ENCODE measurements at regions not wholly inside any gene's neighbourhood (a gene's known extent, or its start where the extent isn't known, plus 50 kb on each side); places are given as distances from the start of the nearest gene placed in this dataset.

DNA sequence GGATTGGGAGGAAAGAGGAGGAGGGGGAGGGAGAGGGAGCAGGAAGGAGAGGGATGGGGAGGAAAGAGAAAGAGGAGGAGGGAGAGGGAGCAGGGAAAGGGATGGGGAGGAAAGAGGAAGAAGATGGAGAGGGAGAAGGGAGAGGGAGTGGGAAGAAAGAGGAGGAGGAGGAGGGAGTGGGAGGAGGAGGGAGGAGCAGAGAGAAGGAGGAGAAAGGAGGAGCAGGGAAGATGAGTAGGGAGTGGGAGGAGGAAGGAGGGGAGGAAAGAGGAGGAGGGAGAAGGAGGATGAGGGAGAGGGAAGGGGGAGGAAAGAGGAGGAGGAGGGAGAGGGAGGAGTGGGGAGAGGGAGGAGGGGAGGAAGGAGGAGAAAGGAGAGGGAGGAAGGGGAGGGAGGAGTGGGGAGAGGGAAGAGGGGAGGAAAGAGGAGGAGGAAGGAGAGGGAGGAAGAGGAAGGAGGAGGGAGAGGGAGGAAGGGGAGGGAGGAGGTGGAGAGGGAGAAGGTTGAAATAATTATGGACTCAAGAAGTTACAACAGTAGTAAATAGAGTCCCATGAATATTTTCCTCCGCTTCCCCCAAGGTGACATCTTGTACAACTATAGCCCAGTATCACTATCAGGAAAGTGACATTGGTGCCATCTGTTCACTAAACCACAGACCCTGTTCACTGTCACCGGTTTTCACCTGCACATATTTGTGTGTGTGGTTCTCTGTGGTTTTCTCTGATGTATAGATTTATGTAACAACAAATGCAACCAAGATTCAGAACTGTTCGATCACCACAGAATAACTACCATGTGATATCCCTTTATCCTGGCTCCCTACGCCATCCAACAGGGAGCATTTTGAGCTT is 325.3 kb upstream of the EEF2KMT start:
- no peak for DNase-seq

- no peak for DNase-seq
These were observed 324.5 kb upstream of the EEF2KMT start for GRCh38 chr16:5422047-5422446.

DNA sequence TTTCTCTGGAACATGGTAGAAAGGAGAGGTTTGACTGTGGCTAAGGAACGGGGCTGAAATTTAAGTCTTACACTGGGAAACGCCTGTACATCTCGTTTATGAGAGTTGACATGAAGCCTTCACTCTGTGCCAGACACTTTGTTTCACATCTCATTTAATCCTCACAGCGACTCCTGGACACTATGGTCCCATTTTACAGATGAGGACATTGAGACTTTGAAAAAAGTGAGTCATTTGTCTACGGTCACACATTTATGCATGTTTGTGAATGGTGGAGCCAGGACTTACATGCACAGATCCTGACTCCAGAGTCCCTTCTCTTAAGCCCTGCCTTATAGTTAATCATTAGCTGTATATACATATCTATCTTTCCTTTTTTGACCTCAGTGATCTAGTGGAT is 318.4 kb upstream of the EEF2KMT start:
- DNase-seq: no peak

- no peak for DNase-seq
These were observed 317.5 kb upstream of the EEF2KMT start for GRCh38 chr16:5415123-5415522.

DNA sequence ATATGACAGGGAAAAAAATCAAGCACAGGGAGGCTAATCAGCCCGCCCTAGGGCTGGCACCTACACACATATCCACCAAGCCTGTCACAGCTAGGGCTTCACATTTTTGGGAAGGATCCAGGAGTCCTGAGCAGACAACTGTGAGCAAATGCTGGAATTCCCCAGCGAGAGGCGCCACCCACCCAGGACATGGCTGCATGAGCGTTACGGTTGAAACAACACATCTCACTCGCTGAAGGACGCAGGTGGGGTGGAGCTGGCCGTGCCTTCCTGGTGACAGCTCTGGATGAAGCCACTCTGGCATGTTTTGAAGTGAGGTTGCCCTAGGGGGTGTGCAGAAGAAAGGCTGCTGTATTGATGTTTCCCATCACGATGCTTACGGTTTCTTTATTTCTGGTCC is 315.1 kb upstream of the EEF2KMT start:
- DNase-seq: peak in 25 of 58 donors; percentile 0 to 34 (median 7)

GRCh38 chr16:5398203-5398602 is 300.6 kb upstream of the EEF2KMT start:
- no peak for DNase-seq

GRCh38 chr16:5396880-5397279 is 299.3 kb upstream of the EEF2KMT start:
- no peak for DNase-seq

DNA sequence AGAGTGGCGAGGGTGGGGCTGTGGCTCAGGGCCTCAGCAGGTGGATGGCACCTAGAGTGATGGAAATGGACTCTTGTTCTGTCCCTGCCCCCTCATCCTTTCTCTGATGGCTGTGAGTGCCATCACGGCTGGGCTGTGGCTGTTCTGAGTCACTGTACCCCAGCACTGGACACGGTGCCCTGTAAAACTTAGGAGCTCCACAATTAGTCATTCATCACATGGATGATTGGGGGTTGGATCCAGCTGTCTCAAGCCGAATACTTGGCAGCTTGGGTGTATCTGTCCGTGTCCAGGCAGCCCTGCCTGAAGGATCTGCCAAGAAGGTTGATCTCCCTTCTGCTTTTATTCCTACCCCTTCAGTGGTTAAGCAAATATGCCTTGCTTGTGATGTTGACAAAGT is 295.5 kb upstream of the EEF2KMT start:
- peak in 9 of 58 donors; percentile 1 to 16 (median 5) for DNase-seq

DNA sequence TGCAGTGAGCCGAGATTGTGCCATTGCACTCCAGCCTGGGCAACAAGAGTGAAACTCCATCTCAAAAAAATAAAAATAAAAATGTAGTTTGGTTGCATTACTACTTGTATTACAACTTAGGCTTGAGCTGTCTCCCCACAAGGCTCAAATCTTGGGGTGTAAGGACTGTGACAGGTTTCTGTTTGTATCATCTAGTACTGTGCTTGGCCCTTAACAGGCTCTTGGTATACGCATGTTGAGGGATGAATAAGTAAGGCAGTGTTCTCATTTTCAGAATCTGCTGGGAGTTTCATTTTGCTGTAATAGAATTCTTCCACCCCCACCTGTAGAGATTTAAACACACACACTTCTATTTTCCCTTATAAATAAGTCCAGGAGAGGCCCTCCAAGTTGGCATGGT is 289.4 kb upstream of the EEF2KMT start:
- DNase-seq: no peak

- DNase-seq: no peak
These were observed 288.2 kb upstream of the EEF2KMT start for GRCh38 chr16:5385811-5386210.

DNA sequence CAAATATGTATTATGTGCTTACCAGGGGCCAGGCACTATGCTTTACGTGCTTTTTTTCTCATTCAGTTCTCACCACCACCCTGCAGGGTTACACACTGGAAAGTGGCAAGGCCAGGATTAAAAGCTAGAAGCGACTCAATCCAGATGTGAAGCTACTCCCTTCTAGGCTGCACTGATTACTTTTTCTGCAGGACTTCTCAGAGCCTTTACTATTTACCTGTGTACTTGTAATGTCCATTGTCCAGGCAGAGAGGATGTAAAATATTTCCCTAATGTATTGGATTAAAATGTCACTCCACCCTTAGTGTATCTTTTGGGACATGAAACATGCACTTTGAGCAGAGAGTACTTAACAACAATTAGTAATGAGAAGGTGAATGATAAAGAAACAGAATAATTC is 287.5 kb upstream of the EEF2KMT start:
- DNase-seq: no peak

DNA sequence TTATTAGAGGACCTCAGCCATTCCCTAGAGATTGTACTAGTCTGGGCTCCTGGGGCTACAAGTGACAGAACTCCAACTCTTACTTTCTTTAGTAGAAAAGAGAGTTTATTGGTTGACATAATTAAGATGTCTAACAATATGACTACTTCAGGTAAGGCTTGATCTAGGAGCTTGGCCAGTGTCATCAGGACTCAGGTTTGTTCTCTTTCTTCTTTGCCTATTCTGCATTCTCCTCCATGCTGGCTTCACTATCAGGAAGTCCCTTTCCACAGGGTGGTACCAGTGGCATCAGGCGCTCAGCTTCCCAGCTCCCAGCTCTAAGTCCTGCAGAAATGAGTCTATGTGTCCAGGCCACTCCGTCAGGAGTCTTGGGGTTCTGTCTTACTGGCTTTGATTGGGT is 286.1 kb upstream of the EEF2KMT start:
- DNase-seq: no peak

- DNase-seq: no peak
These were observed 284.9 kb upstream of the EEF2KMT start for GRCh38 chr16:5382484-5382883.

DNA sequence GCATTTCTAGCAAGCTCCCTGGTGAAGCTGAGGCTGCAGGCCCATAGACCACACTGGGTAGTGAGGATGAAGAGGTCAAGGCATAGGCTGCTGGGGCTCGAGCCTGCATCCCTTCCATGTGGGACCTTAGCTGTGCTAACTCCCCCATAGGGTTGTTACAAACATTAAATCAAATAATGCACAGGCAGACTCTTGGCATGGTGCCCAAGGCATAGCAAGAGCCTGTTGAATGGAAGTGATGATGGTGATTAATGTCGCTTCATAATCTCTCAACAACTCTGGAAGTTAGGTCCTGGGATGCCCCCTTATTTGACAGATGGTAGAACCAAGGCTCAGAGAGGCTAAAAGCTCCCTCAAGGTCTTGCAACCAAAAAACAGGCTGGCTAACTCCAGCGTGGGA is 283.9 kb upstream of the EEF2KMT start:
- no peak for DNase-seq

DNA sequence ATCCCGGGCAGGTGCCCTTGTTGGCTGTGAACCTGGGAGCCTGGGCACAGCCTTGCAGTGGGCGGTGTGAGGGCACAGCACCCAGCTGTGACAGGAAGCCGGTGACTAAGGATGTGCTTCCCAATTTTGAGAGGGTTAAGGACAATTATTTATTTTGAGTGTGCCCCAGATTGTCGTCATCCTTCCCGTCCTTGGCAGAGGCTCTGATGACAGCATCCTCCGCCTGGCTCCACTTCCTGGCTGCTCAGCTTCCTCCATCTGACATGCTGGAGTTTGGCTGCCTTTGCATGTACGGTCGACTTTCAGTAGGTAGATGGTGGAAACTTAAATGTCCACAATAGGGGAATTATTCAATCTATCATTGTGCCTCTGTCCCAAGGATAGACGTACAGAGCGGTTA is 282.4 kb upstream of the EEF2KMT start:
- DNase-seq: peak in 31 of 58 donors; percentile 1 to 64 (median 13)

DNA sequence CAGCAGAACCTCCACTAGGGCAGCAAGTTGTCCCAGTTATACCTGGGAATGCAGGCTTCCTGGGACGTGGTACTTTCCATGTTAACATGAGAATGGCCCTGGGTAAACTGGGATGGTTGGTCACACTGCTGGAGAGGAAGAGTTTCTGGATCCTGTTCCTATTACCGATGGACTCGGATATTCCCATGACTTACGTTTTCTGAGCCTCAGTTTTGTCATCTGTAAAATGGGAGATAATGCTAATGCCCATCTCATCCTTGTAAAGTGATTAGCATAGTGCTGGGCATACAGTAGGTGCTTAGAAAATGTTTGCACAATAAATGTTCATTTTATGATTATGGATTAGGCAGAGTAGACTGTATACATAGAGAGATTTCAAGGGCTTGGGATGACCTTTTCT is 280.9 kb upstream of the EEF2KMT start:
- no peak for DNase-seq

GRCh38 chr16:5377280-5377898 is 279.8 kb upstream of the EEF2KMT start:
- DNase-seq: no peak

DNA sequence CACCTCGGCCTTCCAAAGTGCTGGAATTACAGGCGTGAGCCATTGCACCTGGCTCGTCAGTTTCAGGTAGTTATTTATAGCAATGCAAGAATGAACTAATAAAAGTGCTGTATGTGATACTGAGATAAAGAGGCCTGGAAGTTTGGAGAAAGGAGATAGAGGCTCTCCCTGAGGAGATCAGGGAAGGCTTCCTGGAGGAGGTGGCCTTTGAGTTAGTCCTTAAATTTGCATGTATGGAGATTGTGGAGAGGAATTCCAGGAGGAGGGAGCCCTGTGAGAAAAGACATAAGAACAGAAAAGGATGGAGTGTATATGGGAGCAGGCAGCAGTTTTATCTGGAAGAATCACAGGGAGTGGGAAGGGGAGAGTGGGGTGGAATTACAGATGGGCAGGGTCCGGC is 276.6 kb upstream of the EEF2KMT start:
- no peak for DNase-seq

DNA sequence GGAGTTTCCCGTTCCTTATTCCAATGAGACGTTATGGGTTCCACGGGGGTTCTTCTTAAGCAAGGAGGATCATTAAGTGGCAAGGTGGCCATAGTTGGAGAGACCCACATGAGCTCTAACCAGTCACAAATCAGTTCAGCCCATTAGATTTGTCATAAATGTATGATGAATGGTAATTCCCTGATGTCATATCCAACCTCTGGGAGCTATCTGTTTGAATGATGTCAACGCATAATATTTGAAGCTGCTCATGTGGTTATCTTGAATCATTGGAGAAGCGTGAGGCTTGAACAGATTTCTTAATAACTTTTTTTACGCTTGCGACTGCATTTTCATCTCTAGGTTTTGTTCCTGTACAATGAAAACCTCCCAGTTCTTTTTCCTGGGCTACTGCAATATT is 270.4 kb upstream of the EEF2KMT start:
- no peak for DNase-seq

- no peak for DNase-seq
These were observed 268.5 kb upstream of the EEF2KMT start for GRCh38 chr16:5366126-5366525.

DNA sequence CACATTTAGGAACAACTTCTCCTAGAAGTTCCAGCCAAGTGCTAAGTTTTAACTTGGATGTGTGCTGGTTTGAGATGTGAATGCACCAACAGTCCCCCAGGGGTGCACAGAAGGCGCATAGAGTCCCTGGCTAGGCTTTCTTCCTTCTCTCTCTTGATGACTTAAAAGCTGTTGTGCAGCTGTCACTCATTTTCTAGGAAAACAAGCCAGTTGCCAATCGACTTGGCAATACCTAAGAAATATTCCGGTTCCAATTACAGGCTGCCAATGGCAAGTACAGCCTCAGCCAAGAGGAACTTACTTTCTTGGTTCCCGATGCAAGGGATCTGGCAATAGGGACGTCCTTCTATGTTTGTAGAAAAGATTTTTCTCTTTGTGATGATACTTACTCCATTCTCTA is 266.6 kb upstream of the EEF2KMT start:
- no peak for DNase-seq

DNA sequence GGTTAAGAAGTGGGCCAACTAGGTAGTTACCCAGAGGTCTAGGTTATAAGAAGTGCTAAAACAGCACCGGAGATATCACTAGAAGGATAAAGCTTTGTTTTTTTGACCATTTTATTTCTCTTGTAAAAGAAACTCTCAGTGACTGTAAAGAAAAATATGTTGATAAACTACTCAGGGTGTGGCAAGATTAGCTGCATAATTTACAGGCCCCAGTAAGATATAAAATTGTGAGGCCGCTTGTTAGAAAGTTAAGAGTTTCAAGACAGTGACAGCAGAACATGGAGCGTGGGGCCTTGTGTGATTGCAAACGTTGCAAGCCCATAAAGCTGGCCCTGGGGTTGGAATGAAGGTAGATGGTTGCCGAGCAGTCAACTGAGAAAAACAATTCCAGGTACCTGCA is 263.7 kb upstream of the EEF2KMT start:
- DNase-seq: no peak

DNA sequence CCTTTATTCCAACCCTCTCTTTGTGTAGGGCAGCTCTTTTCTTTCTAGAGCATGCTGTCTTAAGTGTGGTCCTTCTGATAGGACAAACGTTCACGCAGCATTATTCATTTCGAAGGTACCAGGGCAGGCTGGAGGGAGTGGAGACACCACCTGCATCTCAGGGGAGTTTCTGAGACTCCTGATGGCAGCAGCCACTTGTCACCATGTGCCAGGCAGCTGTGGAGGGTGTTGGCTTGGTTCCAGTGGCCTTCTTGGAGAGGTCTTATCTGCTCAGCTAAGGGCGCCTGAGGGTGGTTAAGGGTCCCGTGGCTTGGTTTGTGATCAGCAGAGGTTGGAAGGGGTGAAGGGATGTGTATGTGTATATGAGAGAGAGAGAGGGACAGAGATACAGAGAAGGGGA is 257.1 kb upstream of the EEF2KMT start:
- no peak for DNase-seq

Data from anterior cingulate cortex (tissue), 58 donors.